Loucy (cell line): ENCODE measurements at regions not wholly inside any gene's neighbourhood (a gene's known extent, or its start where the extent isn't known, plus 50 kb on each side); places are given as distances from the start of the nearest gene placed in this dataset.

Source experiments
- H2AFZ ChIP-seq: fragments of 200-600 bp; sonication (generic); 2 replicates; pipeline ENCODE4 v1.6.0; 2016; ENCODE audit warnings: antibody characterized with exemption, mild to moderate bottlenecking, low read length, moderate library complexity
- H3F3A ChIP-seq: fragments of 200-600 bp; 2 replicates; pipeline ENCODE4 v1.6.0; 2016; ENCODE audit warnings: antibody characterized with exemption, low read depth, mild to moderate bottlenecking
- H3K27me3 ChIP-seq: fragments of 200-600 bp; sonication (generic); 2 replicates; pipeline ENCODE4 v1.6.1; 2014; ENCODE audit warnings: low read length, mild to moderate bottlenecking; ENCODE audit not compliant: insufficient read depth, poor library complexity, severe bottlenecking
- H3K36me3 ChIP-seq: fragments of 200-600 bp; sonication (generic); 2 replicates; pipeline ENCODE4 v1.6.1; 2016; ENCODE audit warnings: low read length; ENCODE audit not compliant: insufficient read depth
- H3K4me1 ChIP-seq: fragments of 200-600 bp; sonication (generic); 2 replicates; pipeline ENCODE4 v1.5.1; 2014; ENCODE audit warnings: low read length, mild to moderate bottlenecking; ENCODE audit not compliant: insufficient read depth, poor library complexity, severe bottlenecking
- H3K4me2 ChIP-seq: fragments of 200-600 bp; sonication (generic); 2 replicates; pipeline ENCODE4 v1.6.0; 2014; ENCODE audit warnings: antibody characterized with exemption, low read length, low read depth, mild to moderate bottlenecking; ENCODE audit not compliant: poor library complexity, severe bottlenecking
- H3K4me3 ChIP-seq: fragments of 200-600 bp; sonication (generic); 2 replicates; pipeline ENCODE4 v1.5.1; 2014; ENCODE audit warnings: low read length, mild to moderate bottlenecking, mixed read lengths; ENCODE audit not compliant: poor library complexity, severe bottlenecking
- H3K79me2 ChIP-seq: fragments of 200-600 bp; sonication (generic); 2 replicates; pipeline ENCODE4 v1.6.1; 2014; ENCODE audit warnings: low read length; ENCODE audit not compliant: insufficient read depth
- H3K9ac ChIP-seq: fragments of 200-600 bp; sonication (generic); 2 replicates; pipeline ENCODE4 v1.6.0; 2014; ENCODE audit warnings: mild to moderate bottlenecking, low read depth, low read length, moderate library complexity; ENCODE audit not compliant: poor library complexity, severe bottlenecking
- H3K9me2 ChIP-seq: fragments of 200-600 bp; sonication (generic); replicated peaks from 2 replicates; pipeline ENCODE4 v1.6.1; 2016; ENCODE audit warnings: low read depth, low read length, mixed read lengths
- H3K9me3 ChIP-seq: fragments of 200-600 bp; sonication (generic); 2 replicates; pipeline ENCODE4 v1.6.1; 2014; ENCODE audit warnings: mild to moderate bottlenecking, antibody characterized with exemption, low read length, low read depth; ENCODE audit not compliant: insufficient read depth
- H4K20me1 ChIP-seq: fragments of 200-600 bp; sonication (generic); 2 replicates; pipeline ENCODE4 v1.6.0; 2014; ENCODE audit warnings: antibody characterized with exemption, low read length, mild to moderate bottlenecking; ENCODE audit not compliant: insufficient read depth, poor library complexity, severe bottlenecking
- EZH2phosphoT487 ChIP-seq: fragments of 200-600 bp; IDR thresholded peaks from 2 replicates; pipeline ENCODE4 v1.6.1; 2018; ENCODE audit warnings: antibody characterized with exemption, mild to moderate bottlenecking, moderate library complexity, borderline replicate concordance
- TF ChIP-seq, protein P1 (sequence below): fragments of 200-600 bp; sonication (generic); conservative IDR thresholded peaks from 2 replicates; pipeline ENCODE4 v1.5.1; 2014; ENCODE audit warnings: mild to moderate bottlenecking, antibody characterized with exemption, low read length

GRCh38 chr3:94440767-94441493, 378.1 kb downstream of the NSUN3 start:
- H3K79me2 ChIP-seq: no peaks in the 10 kb centered on the region
- no peaks in the 10 kb centered on the region for H3F3A ChIP-seq
- no peaks in the 10 kb centered on the region for H3K27me3 ChIP-seq
- H2AFZ ChIP-seq: no peak overlapping the region
- no peak overlapping the region for H3K4me2 ChIP-seq
- no peak for TF ChIP-seq EZH2phosphoT487
- TF ChIP-seq, protein P1, sequence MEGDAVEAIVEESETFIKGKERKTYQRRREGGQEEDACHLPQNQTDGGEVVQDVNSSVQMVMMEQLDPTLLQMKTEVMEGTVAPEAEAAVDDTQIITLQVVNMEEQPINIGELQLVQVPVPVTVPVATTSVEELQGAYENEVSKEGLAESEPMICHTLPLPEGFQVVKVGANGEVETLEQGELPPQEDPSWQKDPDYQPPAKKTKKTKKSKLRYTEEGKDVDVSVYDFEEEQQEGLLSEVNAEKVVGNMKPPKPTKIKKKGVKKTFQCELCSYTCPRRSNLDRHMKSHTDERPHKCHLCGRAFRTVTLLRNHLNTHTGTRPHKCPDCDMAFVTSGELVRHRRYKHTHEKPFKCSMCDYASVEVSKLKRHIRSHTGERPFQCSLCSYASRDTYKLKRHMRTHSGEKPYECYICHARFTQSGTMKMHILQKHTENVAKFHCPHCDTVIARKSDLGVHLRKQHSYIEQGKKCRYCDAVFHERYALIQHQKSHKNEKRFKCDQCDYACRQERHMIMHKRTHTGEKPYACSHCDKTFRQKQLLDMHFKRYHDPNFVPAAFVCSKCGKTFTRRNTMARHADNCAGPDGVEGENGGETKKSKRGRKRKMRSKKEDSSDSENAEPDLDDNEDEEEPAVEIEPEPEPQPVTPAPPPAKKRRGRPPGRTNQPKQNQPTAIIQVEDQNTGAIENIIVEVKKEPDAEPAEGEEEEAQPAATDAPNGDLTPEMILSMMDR: no peak
- H4K20me1 ChIP-seq: no peaks in the 10 kb centered on the region
- no peak overlapping the region for H3K9ac ChIP-seq
- no peaks in the 10 kb centered on the region; the same call in 1 of the 2 replicates for H3K9me3 ChIP-seq
- no peaks in the 10 kb centered on the region for H3K9me2 ChIP-seq
- no peak overlapping the region for H3K4me3 ChIP-seq
- H3K4me1 ChIP-seq: no peaks in the 10 kb centered on the region
- no peaks in the 10 kb centered on the region for H3K36me3 ChIP-seq

- Histone ChIP-seq H3K27me3 (no peaks in the 10 kb centered on the region), H3K4me3 (no peak overlapping the region), H3K79me2 (no peaks in the 10 kb centered on the region), H3K4me1 (no peaks in the 10 kb centered on the region), H3K9ac (no peak overlapping the region), H3K9me3 (no peaks in the 10 kb centered on the region; the same call in 1 of the 2 replicates), H2AFZ (no peak overlapping the region), H3F3A (no peaks in the 10 kb centered on the region), H3K4me2 (no peak overlapping the region), H4K20me1 (no peaks in the 10 kb centered on the region), H3K36me3 (no peaks in the 10 kb centered on the region), H3K9me2 (no peaks in the 10 kb centered on the region)
- no peak for TF ChIP-seq EZH2phosphoT487
- TF ChIP-seq, protein P1: no peak
These were observed 378.6 kb downstream of the NSUN3 start for GRCh38 chr3:94441494-94441847.

- H3F3A ChIP-seq: no peaks in the 10 kb centered on the region
- H3K4me2 ChIP-seq: no peak overlapping the region
- H3K9me2 ChIP-seq: no peaks in the 10 kb centered on the region
These were observed 391.0 kb downstream of the NSUN3 start for GRCh38 chr3:94453864-94454263.

More at GRCh38 chr3:94453864-94454263, 391.0 kb downstream of the NSUN3 start:
- no peaks in the 10 kb centered on the region for H3K36me3 ChIP-seq
- no peak overlapping the region for H3K9ac ChIP-seq
- no peak overlapping the region for H3K4me3 ChIP-seq
- TF ChIP-seq, protein P1: no peak
- TF ChIP-seq EZH2phosphoT487: no peak
- H2AFZ ChIP-seq: no peak overlapping the region
- H3K27me3 ChIP-seq: no peaks in the 10 kb centered on the region
- H3K9me3 ChIP-seq: no peaks in the 10 kb centered on the region
- no peaks in the 10 kb centered on the region for H3K79me2 ChIP-seq
- no peaks in the 10 kb centered on the region for H4K20me1 ChIP-seq
- no peaks in the 10 kb centered on the region for H3K4me1 ChIP-seq
